GM23248 (cell line): ENCODE measurements at regions not wholly inside any gene's neighbourhood (a gene's known extent, or its start where the extent isn't known, plus 50 kb on each side); places are given as distances from the start of the nearest gene placed in this dataset.

ENCODE experiments used
- EZH2 ChIP-seq: fragments of 200-600 bp; sonication (generic); IDR thresholded peaks from 2 replicates; pipeline ENCODE4 v1.6.1; 2018; ENCODE audit warnings: antibody characterized with exemption, mild to moderate bottlenecking; ENCODE audit not compliant: insufficient read depth, poor library complexity, severe bottlenecking
- EZH2phosphoT487 ChIP-seq: fragments of 200-600 bp; sonication (generic); IDR thresholded peaks from 2 replicates; pipeline ENCODE4 v1.6.1; 2018; ENCODE audit warnings: antibody characterized with exemption, moderate library complexity, mild to moderate bottlenecking, low read depth; ENCODE audit not compliant: insufficient read depth

DNA sequence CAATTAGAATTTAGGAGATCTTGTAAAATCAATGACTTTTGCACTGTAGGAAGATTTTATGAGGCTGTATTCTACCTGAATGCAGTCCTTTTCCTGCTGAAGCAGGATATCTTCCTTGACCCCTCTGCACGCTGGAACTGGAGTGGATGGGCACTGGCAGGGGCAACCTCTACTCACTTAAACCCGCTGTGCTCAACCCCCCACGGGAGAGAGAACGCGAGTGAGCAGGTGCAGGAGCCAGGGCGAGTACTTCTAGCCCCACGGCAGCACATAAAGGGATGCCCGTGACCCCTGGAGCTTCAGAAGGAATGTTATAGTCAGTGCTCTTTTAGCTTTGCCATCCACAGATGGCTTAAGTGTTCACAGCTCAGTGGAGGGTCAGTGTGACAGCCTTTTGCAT is 1144.8 kb downstream of the EPHA7 start:
- no peak for TF ChIP-seq EZH2phosphoT487
- no peak for TF ChIP-seq EZH2
